Liver (tissue), 8 donors: ENCODE measurements at regions not wholly inside any gene's neighbourhood (a gene's known extent, or its start where the extent isn't known, plus 50 kb on each side); places are given as distances from the start of the nearest gene placed in this dataset.

Source experiments
- DNase-seq: peaks from one replicate; pipeline ENCODE4 v3.0.0-alpha.2; 2017; ENCODE audit warnings: low spot score
- H3K27ac ChIP-seq, 2 donors: one replicate each; pipeline ENCODE4 v1.7.0; 2013; ENCODE audit warnings: inconsistent platforms in 2 of 2, low read length in 2 of 2, control low read depth in 1 of 2, low read depth in 1 of 2, mild to moderate bottlenecking in 1 of 2
- H3K27me3 ChIP-seq, 4 donors: one replicate each; pipeline versions ENCODE4 v1.6.1 to v1.7.0; 2013; ENCODE audit warnings: low read length in 3 of 4, inconsistent platforms in 1 of 4, mild to moderate bottlenecking in 1 of 4, moderate library complexity in 1 of 4; ENCODE audit not compliant: control insufficient read depth in 4 of 4, insufficient read depth in 4 of 4
- H3K36me3 ChIP-seq, 4 donors: one replicate each; pipeline versions ENCODE4 v1.6.1 to v1.7.0; 2013; ENCODE audit warnings: low read length in 3 of 4, mild to moderate bottlenecking in 3 of 4, low read depth in 1 of 4, moderate library complexity in 1 of 4; ENCODE audit not compliant: control insufficient read depth in 4 of 4, insufficient read depth in 3 of 4
- H3K4me1 ChIP-seq, 4 donors: one replicate each; pipeline versions ENCODE4 v1.6.1 to v1.7.0; 2013; ENCODE audit warnings: low read length in 3 of 4, mild to moderate bottlenecking in 3 of 4, moderate library complexity in 1 of 4; ENCODE audit not compliant: control insufficient read depth in 4 of 4, insufficient read depth in 4 of 4
- H3K4me3 ChIP-seq, 3 donors: one replicate each; pipeline versions ENCODE4 v1.6.1 to v1.7.0; 2013; ENCODE audit warnings: low read length in 3 of 3, control low read depth in 1 of 3, low read depth in 1 of 3, mild to moderate bottlenecking in 1 of 3
- H3K9ac ChIP-seq, 2 donors: one replicate each; pipeline ENCODE4 v1.7.0; 2013; ENCODE audit warnings: low read length in 2 of 2, mild to moderate bottlenecking in 2 of 2, moderate library complexity in 2 of 2, control low read depth in 1 of 2, low read depth in 1 of 2
- H3K9me3 ChIP-seq, 4 donors: one replicate each; pipeline versions ENCODE4 v1.6.1 to v1.7.0; 2013; ENCODE audit warnings: low read length in 3 of 4; ENCODE audit not compliant: control insufficient read depth in 4 of 4
- EGR1 ChIP-seq, 2 donors: IDR thresholded peaks; 2 replicates each; pipeline ENCODE4 v1.6.1; 2016 to 2018; ENCODE audit warnings: antibody characterized with exemption in 2 of 2, low read depth in 2 of 2
- FOXA1 ChIP-seq: IDR thresholded peaks from 2 replicates; pipeline ENCODE4 v1.6.1; 2016; ENCODE audit warnings: antibody characterized with exemption
- FOXA2 ChIP-seq: IDR thresholded peaks from 2 replicates; pipeline ENCODE4 v1.6.1; 2016; ENCODE audit warnings: antibody characterized with exemption
- GABPA ChIP-seq, 2 donors: IDR thresholded peaks in 1 of 2; conservative IDR thresholded peaks in 1 of 2; 2 replicates each; pipeline ENCODE4 v1.6.1; 2016; ENCODE audit warnings: antibody characterized with exemption in 2 of 2, mild to moderate bottlenecking in 1 of 2, moderate library complexity in 1 of 2
- HNF4A ChIP-seq, 2 donors: conservative IDR thresholded peaks; 2 replicates each; pipeline ENCODE4 v1.6.1; 2016; ENCODE audit warnings: antibody characterized with exemption in 2 of 2, mild to moderate bottlenecking in 2 of 2
- HNF4G ChIP-seq: IDR thresholded peaks from 2 replicates; pipeline ENCODE4 v1.6.1; 2016; ENCODE audit warnings: antibody characterized with exemption
- NR2F2 ChIP-seq: IDR thresholded peaks from 2 replicates; pipeline ENCODE4 v1.6.1; 2016; ENCODE audit warnings: antibody characterized with exemption
- RAD21 ChIP-seq, 2 donors: IDR thresholded peaks; 2 replicates each; pipeline ENCODE4 v1.6.1; 2016; ENCODE audit warnings: antibody characterized with exemption in 2 of 2, mild to moderate bottlenecking in 2 of 2
- RXRA ChIP-seq, 2 donors: IDR thresholded peaks; 2 replicates each; pipeline ENCODE4 v1.6.1; 2017 to 2018; ENCODE audit warnings: antibody characterized with exemption in 2 of 2, mild to moderate bottlenecking in 1 of 2
- SP1 ChIP-seq: IDR thresholded peaks from 2 replicates; pipeline ENCODE4 v1.6.1; 2018; ENCODE audit warnings: antibody characterized with exemption, mild to moderate bottlenecking
- YY1 ChIP-seq: IDR thresholded peaks from 2 replicates; pipeline ENCODE4 v1.6.1; 2016; ENCODE audit warnings: antibody characterized with exemption, mild to moderate bottlenecking
- WGBS: extraction: QIAGEN DNeasy Blood & Tissue Kit; methylation state at CpG from one replicate; pipeline ENCODE4 v1.1.7; 2013; 5-methylcytosine and 5-hydroxymethylcytosine counted together
- TF ChIP-seq, protein P1 (sequence below): IDR thresholded peaks from 2 replicates; pipeline ENCODE4 v1.6.1; 2016; ENCODE audit warnings: antibody characterized with exemption
- TF ChIP-seq, protein P2 (sequence below): IDR thresholded peaks from 2 replicates; pipeline ENCODE4 v1.6.1; 2016; ENCODE audit warnings: antibody characterized with exemption
- TF ChIP-seq, protein P3 (sequence below): IDR thresholded peaks from 2 replicates; pipeline ENCODE4 v1.6.1; 2016; ENCODE audit warnings: antibody characterized with exemption
- TF ChIP-seq, protein P4 (sequence below): IDR thresholded peaks from 2 replicates; pipeline ENCODE4 v1.6.1; 2016; ENCODE audit warnings: antibody characterized with exemption, mild to moderate bottlenecking
- TF ChIP-seq, protein P5 (sequence below): fragments of 150-350 bp; IDR thresholded peaks from 2 replicates; pipeline ENCODE4 v1.5.1; 2017; ENCODE audit warnings: improper control_type of control experiment, low read depth, low read length; ENCODE audit not compliant: missing input control
- donor health status: healthy.
- donor health status: healthy.
- donor health status: healthy.
- donor health status: healthy.
- donor health status: healthy.

GRCh38 chr4:1556541-1557220 lies 127.4 kb downstream of the FAM53A start:
- no peak for DNase-seq
- Histone ChIP-seq H3K4me3 (no peak overlapping the region), H3K27me3 (peaks cover 0 to 3% (median 0%) of the 10 kb centered on the region in 4 donors), H3K4me1 (no peaks in the 10 kb centered on the region), H3K36me3 (no peaks in the 10 kb centered on the region), H3K9me3 (no peaks in the 10 kb centered on the region), H3K27ac (no peak overlapping the region), H3K9ac (no peak overlapping the region)
- WGBS: 27% methylated on average over 31 of the region's 31 CpGs
- no peak for TF ChIP-seq SP1
- no peak for TF ChIP-seq FOXA1
- TF ChIP-seq GABPA (IDR thresholded peaks at IDR 0.05 in 1 of 2, conservative IDR thresholded peaks at IDR 0.05 in 1 of 2): no peak
- TF ChIP-seq HNF4G: no peak
- TF ChIP-seq, protein P1, sequence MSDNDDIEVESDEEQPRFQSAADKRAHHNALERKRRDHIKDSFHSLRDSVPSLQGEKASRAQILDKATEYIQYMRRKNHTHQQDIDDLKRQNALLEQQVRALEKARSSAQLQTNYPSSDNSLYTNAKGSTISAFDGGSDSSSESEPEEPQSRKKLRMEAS: no peak
- TF ChIP-seq HNF4A (conservative IDR thresholded peaks at IDR 0.05): no peak
- TF ChIP-seq, protein P2, sequence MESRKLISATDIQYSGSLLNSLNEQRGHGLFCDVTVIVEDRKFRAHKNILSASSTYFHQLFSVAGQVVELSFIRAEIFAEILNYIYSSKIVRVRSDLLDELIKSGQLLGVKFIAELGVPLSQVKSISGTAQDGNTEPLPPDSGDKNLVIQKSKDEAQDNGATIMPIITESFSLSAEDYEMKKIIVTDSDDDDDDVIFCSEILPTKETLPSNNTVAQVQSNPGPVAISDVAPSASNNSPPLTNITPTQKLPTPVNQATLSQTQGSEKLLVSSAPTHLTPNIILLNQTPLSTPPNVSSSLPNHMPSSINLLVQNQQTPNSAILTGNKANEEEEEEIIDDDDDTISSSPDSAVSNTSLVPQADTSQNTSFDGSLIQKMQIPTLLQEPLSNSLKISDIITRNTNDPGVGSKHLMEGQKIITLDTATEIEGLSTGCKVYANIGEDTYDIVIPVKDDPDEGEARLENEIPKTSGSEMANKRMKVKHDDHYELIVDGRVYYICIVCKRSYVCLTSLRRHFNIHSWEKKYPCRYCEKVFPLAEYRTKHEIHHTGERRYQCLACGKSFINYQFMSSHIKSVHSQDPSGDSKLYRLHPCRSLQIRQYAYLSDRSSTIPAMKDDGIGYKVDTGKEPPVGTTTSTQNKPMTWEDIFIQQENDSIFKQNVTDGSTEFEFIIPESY: no peak
- TF ChIP-seq, protein P3, sequence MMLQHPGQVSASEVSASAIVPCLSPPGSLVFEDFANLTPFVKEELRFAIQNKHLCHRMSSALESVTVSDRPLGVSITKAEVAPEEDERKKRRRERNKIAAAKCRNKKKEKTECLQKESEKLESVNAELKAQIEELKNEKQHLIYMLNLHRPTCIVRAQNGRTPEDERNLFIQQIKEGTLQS: no peak
- TF ChIP-seq, protein P4, sequence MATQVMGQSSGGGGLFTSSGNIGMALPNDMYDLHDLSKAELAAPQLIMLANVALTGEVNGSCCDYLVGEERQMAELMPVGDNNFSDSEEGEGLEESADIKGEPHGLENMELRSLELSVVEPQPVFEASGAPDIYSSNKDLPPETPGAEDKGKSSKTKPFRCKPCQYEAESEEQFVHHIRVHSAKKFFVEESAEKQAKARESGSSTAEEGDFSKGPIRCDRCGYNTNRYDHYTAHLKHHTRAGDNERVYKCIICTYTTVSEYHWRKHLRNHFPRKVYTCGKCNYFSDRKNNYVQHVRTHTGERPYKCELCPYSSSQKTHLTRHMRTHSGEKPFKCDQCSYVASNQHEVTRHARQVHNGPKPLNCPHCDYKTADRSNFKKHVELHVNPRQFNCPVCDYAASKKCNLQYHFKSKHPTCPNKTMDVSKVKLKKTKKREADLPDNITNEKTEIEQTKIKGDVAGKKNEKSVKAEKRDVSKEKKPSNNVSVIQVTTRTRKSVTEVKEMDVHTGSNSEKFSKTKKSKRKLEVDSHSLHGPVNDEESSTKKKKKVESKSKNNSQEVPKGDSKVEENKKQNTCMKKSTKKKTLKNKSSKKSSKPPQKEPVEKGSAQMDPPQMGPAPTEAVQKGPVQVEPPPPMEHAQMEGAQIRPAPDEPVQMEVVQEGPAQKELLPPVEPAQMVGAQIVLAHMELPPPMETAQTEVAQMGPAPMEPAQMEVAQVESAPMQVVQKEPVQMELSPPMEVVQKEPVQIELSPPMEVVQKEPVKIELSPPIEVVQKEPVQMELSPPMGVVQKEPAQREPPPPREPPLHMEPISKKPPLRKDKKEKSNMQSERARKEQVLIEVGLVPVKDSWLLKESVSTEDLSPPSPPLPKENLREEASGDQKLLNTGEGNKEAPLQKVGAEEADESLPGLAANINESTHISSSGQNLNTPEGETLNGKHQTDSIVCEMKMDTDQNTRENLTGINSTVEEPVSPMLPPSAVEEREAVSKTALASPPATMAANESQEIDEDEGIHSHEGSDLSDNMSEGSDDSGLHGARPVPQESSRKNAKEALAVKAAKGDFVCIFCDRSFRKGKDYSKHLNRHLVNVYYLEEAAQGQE: no peak
- no peak for TF ChIP-seq RXRA (IDR thresholded peaks at IDR 0.05)
- no peak for TF ChIP-seq FOXA2
- TF ChIP-seq, protein P5, sequence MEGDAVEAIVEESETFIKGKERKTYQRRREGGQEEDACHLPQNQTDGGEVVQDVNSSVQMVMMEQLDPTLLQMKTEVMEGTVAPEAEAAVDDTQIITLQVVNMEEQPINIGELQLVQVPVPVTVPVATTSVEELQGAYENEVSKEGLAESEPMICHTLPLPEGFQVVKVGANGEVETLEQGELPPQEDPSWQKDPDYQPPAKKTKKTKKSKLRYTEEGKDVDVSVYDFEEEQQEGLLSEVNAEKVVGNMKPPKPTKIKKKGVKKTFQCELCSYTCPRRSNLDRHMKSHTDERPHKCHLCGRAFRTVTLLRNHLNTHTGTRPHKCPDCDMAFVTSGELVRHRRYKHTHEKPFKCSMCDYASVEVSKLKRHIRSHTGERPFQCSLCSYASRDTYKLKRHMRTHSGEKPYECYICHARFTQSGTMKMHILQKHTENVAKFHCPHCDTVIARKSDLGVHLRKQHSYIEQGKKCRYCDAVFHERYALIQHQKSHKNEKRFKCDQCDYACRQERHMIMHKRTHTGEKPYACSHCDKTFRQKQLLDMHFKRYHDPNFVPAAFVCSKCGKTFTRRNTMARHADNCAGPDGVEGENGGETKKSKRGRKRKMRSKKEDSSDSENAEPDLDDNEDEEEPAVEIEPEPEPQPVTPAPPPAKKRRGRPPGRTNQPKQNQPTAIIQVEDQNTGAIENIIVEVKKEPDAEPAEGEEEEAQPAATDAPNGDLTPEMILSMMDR: no peak
- no peak for TF ChIP-seq RAD21 (IDR thresholded peaks at IDR 0.05)

DNA sequence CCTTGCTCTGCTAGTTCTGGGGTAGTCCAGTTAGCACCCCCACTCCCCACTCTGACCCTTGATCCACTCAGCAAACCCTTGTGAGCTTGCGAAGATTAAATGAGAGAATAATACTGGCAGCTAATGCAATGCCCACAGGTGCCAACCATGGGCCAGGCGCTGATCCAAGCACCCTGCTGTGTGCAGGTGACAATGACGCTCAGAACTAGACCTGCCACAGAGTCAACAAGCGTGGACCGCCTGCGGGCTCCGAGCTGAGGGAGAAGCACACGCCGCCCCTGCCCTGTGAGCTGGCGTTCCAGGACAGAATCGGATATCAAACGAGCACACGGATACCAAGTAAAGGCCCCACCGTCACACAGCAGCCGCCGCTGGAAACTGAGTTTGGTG lies 129.2 kb downstream of the FAM53A start:
- 75% methylated on average over 16 of the region's 16 CpGs for WGBS
- no peaks in the 10 kb centered on the region for H3K4me1 ChIP-seq
- no peak overlapping the region for H3K9ac ChIP-seq
- peaks cover 0 to 3% (median 0%) of the 10 kb centered on the region in 4 donors for H3K27me3 ChIP-seq
- no peak for DNase-seq
- H3K4me3 ChIP-seq: no peak overlapping the region
- H3K9me3 ChIP-seq: no peaks in the 10 kb centered on the region
- H3K36me3 ChIP-seq: no peaks in the 10 kb centered on the region
- H3K27ac ChIP-seq: no peak overlapping the region
- TF ChIP-seq, protein P3: no peak
- TF ChIP-seq NR2F2: no peak
- TF ChIP-seq GABPA (IDR thresholded peaks at IDR 0.05 in 1 of 2, conservative IDR thresholded peaks at IDR 0.05 in 1 of 2): no peak
- no peak for TF ChIP-seq HNF4A (conservative IDR thresholded peaks at IDR 0.05)
- TF ChIP-seq SP1: no peak
- TF ChIP-seq, protein P5: no peak
- TF ChIP-seq, protein P1: no peak
- TF ChIP-seq EGR1 (IDR thresholded peaks at IDR 0.05; ENCODE audit: low read depth in 2 of 2): no peak
- no peak for TF ChIP-seq FOXA2
- no peak for TF ChIP-seq YY1
- no peak for TF ChIP-seq RXRA (IDR thresholded peaks at IDR 0.05)
